Thoracic aorta (tissue), 2 donors: ENCODE measurements at regions not wholly inside any gene's neighbourhood (a gene's known extent, or its start where the extent isn't known, plus 50 kb on each side); places are given as distances from the start of the nearest gene placed in this dataset.

Experiments
- ATAC-seq: fragments of 150-250 bp; one replicate; pipeline ENCODE4 v1.8.0; 2017; ENCODE audit warnings: low read depth; ENCODE audit not compliant: insufficient number of reproducible peaks, low FRiP score
- DNase-seq: peaks from one replicate; pipeline ENCODE4 v3.0.0-alpha.2; 2020; ENCODE audit warnings: low spot score
- H3K27ac ChIP-seq, 2 donors: fragments of 200-600 bp; sonication (generic); 1 replicate in 1 of 2; 2 replicates in 1 of 2; pipeline ENCODE4 v1.5.1; 2016; ENCODE audit warnings: mild to moderate bottlenecking in 2 of 2, moderate library complexity in 2 of 2
- H3K27me3 ChIP-seq: fragments of 200-600 bp; sonication (generic); replicated peaks from 2 replicates; pipeline ENCODE4 v1.6.0; 2016; ENCODE audit warnings: mild to moderate bottlenecking; ENCODE audit not compliant: insufficient read depth
- H3K36me3 ChIP-seq: fragments of 200-600 bp; sonication (generic); one replicate; pipeline ENCODE4 v1.5.1; 2016
- H3K4me1 ChIP-seq, 2 donors: fragments of 200-600 bp; sonication (generic); 1 replicate in 1 of 2; 2 replicates in 1 of 2; pipeline versions ENCODE4 v1.5.1 to v1.6.0; 2016; ENCODE audit warnings: low read depth in 2 of 2, mild to moderate bottlenecking in 1 of 2; ENCODE audit not compliant: control insufficient read depth in 1 of 2
- H3K4me3 ChIP-seq: fragments of 200-600 bp; sonication (generic); 2 replicates; pipeline ENCODE4 v1.5.1; 2016; ENCODE audit warnings: mild to moderate bottlenecking
- H3K9me3 ChIP-seq: fragments of 200-600 bp; sonication (generic); 2 replicates; pipeline ENCODE4 v1.5.1; 2016
- CTCF ChIP-seq: fragments of 200-600 bp; sonication (generic); IDR thresholded peaks from one replicate; pipeline ENCODE4 v1.5.1; 2019; ENCODE audit warnings: antibody characterized with exemption

- peaks cover 0 to 5% of the 10 kb centered on the region in 2 donors for H3K4me1 ChIP-seq
- no peak overlapping the region for H3K27ac ChIP-seq
- no peaks in the 10 kb centered on the region for H3K27me3 ChIP-seq
- no peak for DNase-seq
- H3K4me3 ChIP-seq = no peak overlapping the region
- no peaks in the 10 kb centered on the region for H3K36me3 ChIP-seq
- TF ChIP-seq CTCF = no peak
- no peak for ATAC-seq
- no peaks in the 10 kb centered on the region for H3K9me3 ChIP-seq
Measured at GRCh38 chr12:59027199-59027598, 106.9 kb upstream of the LRIG3 start.

- H3K4me1 ChIP-seq = peaks cover 0 to 5% of the 10 kb centered on the region in 2 donors
- no peak for TF ChIP-seq CTCF
- no peak for DNase-seq
- H3K27ac ChIP-seq = no peak overlapping the region
- H3K9me3 ChIP-seq = no peaks in the 10 kb centered on the region
- no peak overlapping the region for H3K4me3 ChIP-seq
- no peaks in the 10 kb centered on the region for H3K36me3 ChIP-seq
- ATAC-seq = no peak
- H3K27me3 ChIP-seq = no peaks in the 10 kb centered on the region
Measured at GRCh38 chr12:59023861-59024424, 103.6 kb upstream of the LRIG3 start.

GRCh38 chr12:59020073-59020946 lies 100.0 kb upstream of the LRIG3 start:
- H3K36me3 ChIP-seq = no peaks in the 10 kb centered on the region
- no peak for TF ChIP-seq CTCF
- H3K27me3 ChIP-seq = no peaks in the 10 kb centered on the region
- H3K9me3 ChIP-seq = no peaks in the 10 kb centered on the region
- H3K4me3 ChIP-seq = no peak overlapping the region
- DNase-seq = no peak
- peaks cover 0 to 5% of the 10 kb centered on the region in 2 donors for H3K4me1 ChIP-seq
- no peak for ATAC-seq
- no peak overlapping the region for H3K27ac ChIP-seq

GRCh38 chr12:59014885-59015284 lies 94.6 kb upstream of the LRIG3 start:
- no peak overlapping the region for H3K27ac ChIP-seq
- no peak overlapping the region for H3K4me3 ChIP-seq
- H3K4me1 ChIP-seq = peaks cover 2 to 12% of the 10 kb centered on the region in 2 donors
- ATAC-seq (no peak), DNase-seq (no peak)
- H3K27me3 ChIP-seq = no peaks in the 10 kb centered on the region
- TF ChIP-seq CTCF = no peak
- no peaks in the 10 kb centered on the region for H3K36me3 ChIP-seq
- no peaks in the 10 kb centered on the region for H3K9me3 ChIP-seq

- Histone ChIP-seq H3K9me3 (no peaks in the 10 kb centered on the region), H3K36me3 (no peaks in the 10 kb centered on the region), H3K4me3 (no peak overlapping the region), H3K27ac (no peak overlapping the region), H3K4me1 (peaks cover 5 to 15% of the 10 kb centered on the region in 2 donors), H3K27me3 (no peaks in the 10 kb centered on the region)
- no peak for ATAC-seq
- TF ChIP-seq CTCF = no peak
- no peak for DNase-seq
Measured at GRCh38 chr12:59010941-59011340, 90.6 kb upstream of the LRIG3 start.
